ENCODE measurements at regions not wholly inside any gene's neighbourhood (a gene's known extent, or its start where the extent isn't known, plus 50 kb on each side); places are given as distances from the start of the nearest gene placed in this dataset.
"Not testable (repeated sequence)": the region's sequence is repeated elsewhere in the genome, so short reads cannot be mapped to it uniquely, and the experiment has no call there.

DNA sequence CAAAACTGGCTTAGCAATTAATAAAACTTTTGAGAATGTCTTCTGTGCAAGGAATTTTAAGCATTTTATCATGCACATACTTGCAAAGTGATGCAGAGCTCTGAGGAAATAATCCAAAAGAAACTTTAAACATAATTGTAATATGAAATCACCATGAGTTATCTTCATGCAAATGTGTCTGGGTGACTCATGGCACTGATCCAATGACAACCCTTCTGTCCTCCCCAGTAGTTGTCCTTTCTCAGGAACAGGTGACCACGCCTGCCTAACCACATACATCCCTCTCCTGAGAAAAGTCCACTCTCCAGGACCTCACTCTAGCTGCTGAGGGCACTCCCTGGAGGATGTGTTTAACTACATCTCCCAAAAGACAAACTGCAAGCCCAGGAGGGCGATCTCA, 530.6 kb upstream of the IL12A start:
- no peak for DNase-seq (ENCODE audit: low spot score)

DNA sequence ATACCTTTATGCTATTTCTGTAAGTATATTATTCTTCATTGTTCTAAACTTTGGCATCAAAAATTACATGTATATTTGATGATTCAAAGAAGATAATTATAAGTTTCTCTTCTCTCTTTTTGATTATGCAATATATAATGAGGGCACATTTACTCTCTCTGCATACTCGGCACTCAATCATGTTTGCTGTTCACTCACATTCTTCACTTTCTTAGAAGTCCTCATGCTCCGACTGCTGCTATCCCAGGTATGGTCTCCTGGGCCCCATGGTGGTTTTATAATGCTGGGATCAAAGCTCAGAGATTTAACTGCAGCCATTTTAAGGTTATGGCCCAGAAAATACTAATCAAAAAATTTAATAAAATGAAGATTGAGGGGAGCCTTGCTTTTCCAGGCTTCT, 529.7 kb upstream of the IL12A start:
- no peak for DNase-seq (ENCODE audit: low spot score)

DNA sequence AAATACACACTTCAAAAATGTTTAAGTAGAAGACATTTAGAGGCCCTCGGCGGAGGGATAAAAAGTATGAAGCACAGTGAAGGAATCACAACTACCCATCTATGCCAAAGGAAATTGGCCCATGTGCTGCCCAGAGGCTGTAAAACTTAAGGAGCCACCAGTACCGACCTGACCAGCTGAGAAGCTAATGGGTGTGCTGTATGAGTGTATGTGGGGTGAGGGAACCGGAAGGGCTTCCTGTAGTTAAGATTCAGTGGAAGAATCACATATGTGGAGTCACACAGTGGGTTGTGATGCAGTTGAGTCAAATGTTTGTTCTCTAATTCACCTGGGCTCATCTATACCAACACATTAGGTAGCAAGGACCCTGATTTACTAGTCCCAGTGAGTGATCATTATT, 516.0 kb upstream of the IL12A start:
- DNase-seq (ENCODE audit: low spot score): no peak

DNA sequence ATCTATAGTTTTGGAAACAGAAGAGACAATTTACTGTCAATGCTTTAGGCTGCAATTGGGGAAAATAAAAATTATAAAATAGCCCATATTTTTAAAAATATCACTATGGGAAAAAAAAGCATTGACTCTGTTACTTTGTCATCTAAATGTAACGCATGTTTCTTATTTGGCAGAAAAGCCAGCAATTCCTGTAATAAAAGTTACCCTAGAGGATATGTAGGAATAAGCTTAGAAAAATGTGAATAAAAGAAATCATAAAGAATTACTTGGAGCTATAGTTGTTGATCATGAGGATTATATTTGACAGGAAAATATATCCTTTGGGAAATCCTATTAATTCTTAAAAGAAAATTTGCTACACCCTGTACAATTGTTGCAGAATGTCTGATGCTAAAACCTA, 515.4 kb upstream of the IL12A start:
- no peak for DNase-seq (ENCODE audit: low spot score)

DNA sequence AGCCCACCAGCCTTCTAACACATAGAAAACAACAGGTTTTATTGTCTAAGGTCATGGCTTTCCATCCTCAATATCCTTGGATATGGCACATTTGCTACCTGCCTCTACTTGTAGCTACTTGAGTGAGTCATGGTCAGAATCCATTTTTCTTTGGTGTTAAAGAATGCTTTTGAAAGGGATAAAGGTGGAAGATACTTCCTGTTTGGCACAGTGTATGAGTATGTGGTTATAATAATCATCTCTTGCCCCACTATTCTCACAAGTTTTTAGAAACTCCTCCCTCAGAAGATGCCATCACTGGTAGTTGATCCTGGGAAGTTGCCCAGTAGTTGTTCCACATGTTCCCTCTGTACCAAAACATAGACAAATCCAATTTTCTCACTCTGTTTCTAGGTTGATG, 508.6 kb upstream of the IL12A start:
- no peak for DNase-seq (ENCODE audit: low spot score)

DNA sequence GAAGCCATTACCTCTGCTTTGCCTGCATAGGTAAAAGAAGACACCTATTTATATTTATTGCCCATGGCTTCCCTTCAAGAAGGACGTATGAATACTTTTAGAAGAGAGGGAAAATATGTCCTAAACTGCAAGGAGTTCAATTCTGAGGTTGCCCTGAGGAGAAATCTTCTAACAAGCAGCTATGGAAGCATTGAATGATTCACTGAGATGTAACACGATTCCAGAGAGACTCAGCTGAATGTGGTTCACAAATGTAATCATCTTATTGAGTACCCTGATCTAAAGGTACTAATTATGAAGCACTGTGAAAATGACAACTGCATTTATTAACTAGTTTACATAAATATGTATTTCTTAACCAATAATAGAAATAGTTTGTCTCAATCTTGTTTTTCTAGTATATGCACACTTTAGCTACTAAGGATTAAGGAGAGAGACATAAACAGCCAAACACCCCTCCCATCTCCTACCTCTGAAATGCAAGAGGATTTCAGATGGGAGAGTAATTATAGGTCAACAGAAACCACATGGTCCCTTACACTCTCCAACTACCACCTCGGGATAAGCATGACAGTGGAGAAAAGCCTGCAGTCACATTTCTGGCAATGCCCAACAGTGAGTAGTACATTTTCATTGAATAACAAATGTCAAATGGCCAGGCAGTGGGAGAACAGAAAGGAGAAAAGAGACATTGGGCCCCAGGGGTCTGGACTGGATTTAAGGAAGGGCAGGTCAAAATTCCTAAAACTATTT, 506.2 kb upstream of the IL12A start:
- no peak for DNase-seq (ENCODE audit: low spot score)

DNA sequence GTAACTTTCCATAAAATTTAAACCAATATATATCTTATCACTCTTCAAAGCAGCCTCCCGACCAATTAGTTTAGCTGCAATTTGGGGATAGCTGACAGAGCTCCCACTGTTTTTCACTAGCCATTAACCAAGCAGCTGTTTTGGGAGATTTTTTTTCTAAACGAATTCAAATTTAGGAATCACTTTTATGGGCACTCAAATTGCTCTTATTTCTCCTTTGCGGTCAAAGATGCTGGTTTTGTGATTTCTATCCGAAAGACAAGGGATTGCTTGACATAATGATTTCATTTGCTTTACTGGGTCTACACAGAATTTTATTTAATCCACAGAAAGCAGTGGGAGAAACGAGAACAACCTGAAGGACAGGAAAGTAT, 505.7 kb upstream of the IL12A start:
- no peak for DNase-seq (ENCODE audit: low spot score)

DNA sequence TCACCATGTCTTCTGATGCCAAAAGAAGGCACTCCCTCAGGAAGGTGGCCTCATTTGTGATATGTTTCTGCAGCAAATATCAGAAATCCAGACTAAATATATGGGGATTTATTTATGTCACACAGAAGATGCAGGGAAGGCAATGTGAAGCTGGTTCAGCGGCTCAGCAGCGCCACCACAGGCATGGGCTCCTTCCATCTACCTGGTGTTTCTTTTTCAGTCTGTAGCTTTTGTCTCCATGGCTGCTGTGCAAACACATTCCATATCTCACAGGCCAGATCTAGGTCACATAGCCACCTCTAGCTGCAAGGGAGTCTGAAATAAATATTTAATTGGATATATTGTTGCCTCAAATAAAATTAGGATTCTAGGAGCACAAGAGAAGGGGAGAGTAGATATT, 502.1 kb upstream of the IL12A start:
- no peak for DNase-seq (ENCODE audit: low spot score)

DNA sequence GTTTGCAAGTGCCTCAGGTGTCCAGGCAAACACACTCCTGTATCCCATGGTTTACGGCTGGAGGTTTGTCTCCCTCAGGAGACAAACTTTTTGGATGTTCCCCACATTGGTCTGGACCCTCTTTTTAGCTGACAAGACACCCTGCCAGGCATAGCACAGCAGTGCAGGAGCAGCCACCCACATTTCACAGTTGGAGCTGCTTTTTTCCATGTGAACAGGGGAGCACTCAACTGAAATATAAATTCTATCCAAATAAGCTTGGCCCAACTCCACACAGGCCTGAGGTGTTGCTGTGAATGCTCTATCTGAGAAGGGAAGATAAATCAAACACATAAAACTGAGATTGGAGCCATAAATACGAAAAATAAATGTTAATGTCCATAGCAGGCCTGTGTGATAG, 501.3 kb upstream of the IL12A start:
- no peak for DNase-seq (ENCODE audit: low spot score)

DNA sequence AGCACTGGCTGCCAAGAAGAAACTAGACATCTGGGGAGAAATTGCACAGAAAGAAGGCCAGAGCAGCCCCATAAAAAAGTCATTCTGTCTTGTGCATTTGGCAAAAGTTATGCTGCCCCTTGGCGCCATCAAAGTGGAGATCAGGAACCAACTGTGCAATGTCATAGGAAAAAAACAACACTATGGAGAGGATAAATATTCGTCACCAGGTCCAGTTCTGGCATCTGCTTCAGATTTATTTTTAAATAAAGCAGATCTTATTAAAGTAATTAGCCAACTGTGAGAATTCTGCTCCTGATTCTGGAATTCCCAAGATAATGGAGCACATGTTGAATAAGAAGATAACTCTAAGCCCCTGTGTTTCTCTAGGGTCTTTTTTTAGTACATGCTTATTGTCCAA, 500.0 kb upstream of the IL12A start:
- no peak for DNase-seq (ENCODE audit: low spot score)

DNA sequence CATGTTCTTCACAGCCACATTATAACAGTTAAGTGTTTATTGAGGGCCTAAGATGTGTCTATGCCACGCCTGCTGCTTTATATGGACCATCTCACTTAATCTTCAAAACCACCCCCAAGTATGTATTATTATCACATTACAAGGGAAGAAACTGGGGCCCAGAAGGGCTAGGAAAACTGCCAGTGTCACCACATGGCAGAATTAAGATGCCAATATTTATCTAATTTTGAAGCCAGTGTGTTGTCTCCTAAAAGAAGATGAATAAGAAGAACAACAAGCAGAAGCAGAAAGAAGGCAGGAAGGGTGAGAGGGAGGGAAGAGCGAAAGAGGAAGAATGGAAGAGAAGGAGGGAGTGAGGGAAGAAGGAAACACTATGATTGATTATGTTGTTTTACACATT, 491.3 kb upstream of the IL12A start:
- no peak for DNase-seq (ENCODE audit: low spot score)

DNA sequence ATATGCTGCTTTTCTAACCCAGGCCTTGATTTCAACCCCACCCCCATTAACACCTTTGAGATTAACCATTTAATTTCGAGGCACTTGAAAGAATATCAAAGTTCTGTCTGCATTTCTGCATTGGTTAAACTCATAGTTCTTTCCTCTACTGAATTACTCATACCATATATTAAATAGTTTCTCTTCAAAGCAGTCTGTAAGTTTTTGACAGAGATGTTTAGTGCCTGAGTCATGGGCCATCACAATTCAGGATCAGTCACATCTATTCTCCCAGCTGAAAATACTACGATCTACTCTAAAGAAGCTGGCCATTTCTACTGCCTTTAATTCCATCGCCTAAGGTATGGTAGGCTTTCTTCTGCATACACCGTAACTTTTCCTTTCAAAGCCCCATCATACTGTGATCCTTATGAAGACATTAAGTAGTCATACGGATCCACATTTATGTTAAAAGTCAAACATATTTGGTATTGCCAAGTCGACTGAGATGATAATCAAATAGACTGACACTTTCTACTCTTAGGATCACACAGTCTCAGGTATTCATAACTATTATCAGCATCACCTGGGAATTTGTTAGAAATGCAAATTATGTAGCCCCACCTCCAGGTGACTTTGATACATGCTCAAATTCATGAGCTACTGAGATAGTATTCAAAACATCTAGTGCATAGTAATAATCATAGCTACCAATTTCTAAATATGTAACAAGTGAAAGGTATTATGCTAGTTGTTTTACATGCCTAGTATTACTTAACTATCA, 489.4 kb upstream of the IL12A start:
- DNase-seq (ENCODE audit: low spot score): no peak

DNA sequence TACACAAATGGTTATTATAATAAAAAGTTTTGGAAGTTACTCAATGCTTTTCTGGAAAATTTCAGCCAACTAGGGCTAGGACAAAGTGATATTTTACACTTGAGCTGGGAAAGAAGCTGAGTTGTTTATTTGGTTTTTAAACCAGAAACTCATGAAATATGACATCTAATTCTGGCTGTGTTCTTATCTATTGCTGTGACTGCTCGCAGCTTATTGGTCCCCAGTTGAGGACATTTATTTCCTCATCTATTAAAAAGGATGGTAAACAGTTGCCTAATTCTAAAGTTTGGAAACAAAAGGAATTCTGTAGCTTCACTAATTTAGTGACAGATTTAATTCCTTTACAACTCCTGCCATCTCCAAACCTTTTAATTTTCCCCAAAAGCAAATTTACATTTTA, 487.6 kb upstream of the IL12A start:
- DNase-seq (ENCODE audit: low spot score): no peak

DNA sequence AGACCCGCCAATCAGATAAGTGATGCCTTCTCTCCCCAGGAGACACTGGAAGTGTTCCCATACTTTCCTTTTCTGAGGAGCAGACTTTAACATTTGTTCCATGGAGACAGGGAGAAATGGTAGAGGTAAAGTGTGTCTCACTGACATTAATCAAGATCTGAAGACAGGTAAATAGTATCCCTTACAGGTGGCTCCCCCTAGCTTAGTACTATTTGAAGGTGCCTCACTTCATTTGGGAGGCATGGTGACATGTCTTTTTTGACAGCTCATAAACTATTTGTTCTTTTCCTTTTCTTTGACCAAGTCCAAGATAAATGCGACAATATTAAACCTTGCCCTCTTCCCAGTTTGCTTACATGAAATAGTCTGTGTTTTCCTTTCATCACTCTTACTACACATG, 485.6 kb upstream of the IL12A start:
- DNase-seq (ENCODE audit: low spot score): no peak

DNA sequence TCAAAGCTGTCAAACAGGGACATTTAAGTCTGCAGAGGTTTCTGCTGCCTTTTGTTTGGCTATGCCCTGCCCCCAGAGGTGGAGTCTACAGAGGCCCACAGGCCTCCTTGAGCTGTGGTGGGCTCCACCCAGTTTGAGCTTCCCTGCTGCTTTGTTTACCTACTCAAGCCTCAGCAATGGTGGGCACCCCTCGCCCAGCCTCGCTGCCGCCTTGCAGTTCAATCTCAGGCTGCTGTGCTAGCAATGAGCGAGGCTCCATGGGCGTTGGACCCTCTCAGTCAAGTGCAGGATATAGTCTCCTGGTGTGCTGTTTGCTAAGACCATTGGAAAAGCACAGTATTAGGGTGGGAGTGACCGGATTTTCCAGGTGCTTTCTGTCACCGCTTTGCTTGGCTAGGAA, 477.6 kb upstream of the IL12A start:
- DNase-seq (ENCODE audit: low spot score): not testable (repeated sequence)

DNA sequence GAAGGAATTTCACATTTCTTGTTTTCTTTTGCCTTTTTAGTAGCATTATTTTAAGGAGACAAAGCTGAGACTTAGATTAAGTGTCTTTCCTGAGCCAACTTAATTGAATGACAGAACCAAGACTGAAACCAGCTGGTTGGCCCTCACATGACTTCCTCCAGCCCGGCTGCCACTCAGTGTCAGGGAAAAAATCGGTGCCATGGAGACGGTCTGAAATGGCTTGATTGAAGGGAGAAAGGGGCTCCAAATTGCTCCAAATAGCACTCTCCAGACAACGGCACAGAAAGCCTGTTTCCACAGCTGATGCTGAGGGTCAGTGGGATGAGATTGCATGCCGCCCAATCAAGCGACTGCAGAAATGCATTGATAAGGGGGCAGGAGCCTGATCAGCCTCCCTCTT, 475.2 kb upstream of the IL12A start:
- DNase-seq (ENCODE audit: low spot score): no peak

DNA sequence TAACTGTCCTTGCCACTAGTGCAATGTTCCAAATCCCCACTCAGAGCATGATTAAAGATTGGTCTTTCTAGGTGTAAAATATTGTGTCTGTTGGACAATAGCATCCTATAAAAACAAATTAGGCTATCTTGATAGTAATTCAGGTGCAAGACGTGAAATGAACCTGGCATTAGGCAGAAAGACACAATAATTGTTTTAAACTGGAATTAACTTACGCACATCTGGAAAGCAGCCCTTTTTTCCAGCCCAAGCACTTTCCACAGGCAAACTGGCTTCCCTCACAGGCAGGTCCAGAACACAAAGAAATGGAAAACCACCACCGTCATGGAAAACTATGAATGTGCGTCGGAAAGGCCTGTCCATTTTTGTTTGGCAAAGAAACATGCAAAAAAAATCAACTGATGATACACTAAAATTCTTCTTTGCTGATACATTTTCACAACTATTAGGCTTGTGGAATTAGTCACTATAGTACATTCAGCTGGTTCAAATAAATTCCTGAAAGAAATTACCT, 474.7 kb upstream of the IL12A start:
- no peak for DNase-seq (ENCODE audit: low spot score)

DNA sequence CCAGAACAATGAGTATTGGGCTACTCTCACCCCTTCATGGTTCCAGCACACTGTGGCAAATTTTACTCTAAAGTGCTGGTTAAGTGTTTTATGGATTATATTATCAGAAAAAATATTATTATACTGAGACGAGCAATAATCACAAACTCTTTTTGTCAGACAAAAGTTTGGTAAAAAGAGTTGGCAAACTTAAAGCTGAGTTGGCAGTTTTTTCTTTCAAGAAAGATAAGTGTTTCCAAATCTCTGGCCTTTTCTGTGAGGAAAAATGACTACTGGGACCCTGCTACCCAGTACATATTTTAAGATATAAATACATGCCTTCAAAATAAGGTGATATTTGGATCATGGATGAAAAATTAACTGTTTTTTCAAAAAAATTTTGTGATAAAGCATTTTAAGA, 471.5 kb upstream of the IL12A start:
- DNase-seq (ENCODE audit: low spot score): no peak

DNA sequence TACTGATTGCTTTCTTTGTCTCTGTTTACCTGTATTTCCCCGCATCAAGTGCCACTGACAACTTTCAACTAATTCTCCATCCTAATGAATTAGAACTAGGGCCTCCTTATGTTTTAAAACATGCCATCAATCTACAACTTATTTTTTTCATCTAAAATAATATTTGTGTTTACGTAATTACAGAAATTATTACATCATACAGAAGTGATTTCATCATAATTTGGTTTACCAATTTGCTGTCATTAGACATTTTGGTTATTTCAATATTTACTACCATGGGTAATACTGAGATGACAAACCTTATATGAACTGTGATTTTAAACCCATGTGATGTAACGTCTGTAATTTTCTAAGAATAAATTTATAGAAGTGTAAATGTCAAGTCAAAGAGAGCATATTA, 468.0 kb upstream of the IL12A start:
- no peak for DNase-seq (ENCODE audit: low spot score)

DNA sequence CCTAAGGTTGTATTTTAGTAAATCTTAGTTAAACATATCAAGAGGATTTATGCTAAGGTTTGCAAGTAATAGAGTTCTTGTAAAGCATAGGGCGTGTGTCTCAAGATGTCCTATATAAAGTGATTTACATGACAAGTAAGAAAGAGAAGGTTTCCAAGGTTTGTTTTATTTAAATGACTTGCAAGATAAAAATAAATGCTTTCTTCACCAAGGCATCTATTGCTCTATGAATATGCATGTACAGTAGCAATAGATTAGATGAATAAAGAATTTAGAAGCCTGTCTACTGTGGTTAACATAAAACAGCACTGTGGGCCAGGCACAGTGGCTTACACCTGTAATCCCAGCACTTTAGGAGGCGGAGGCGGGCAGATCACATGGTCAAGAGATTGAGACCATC, 466.4 kb upstream of the IL12A start:
- DNase-seq (ENCODE audit: low spot score): no peak

DNA sequence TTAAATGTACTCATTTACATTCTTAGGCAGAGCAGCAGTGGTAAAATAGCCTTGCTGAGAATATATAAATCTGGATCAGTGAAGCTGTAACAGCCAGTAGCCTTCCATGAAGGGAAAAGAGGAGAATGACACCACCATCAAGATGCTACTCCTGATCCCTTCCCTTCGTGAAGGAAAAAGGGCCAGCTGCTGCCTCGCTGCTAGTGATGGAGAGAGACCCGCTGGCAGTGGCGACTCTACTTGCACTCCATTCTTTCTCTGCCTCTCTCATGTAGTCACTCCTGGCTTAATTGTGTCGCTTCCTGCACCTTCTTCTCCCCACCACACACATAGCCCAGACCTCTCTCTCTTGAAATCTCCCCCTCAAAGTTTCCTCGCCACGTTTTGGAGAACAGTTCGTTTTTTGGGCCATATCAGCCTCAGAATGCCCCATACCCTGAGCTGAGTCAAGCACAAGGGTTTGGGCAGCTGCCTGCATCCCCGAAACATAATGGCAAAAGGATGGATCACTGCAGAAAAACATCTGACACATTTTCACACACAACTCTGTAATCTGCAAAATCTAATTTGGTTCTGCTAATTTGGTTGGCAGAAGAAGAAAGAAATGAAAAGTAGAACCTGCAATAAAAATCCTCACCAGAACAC, 460.3 kb upstream of the IL12A start:
- DNase-seq (ENCODE audit: low spot score): no peak

DNA sequence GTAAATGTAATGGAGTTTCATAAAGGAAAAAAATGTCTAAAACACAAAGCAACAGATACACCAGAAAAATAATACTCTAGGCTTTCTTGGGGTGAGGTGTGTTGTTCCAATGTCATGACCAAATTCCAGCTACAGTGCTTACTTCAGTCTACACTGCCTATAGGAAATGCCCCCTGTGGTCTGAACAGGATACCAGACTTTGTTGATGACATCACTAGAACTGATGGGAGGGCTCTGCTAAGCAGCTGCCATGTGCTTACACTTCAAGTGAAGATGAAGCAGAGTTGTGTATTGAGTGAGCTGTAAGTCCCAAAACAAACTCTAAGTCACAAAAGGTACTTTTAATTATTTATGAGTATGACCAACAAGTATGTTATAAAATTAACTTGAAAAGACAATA, 456.1 kb upstream of the IL12A start:
- no peak for DNase-seq (ENCODE audit: low spot score)

DNA sequence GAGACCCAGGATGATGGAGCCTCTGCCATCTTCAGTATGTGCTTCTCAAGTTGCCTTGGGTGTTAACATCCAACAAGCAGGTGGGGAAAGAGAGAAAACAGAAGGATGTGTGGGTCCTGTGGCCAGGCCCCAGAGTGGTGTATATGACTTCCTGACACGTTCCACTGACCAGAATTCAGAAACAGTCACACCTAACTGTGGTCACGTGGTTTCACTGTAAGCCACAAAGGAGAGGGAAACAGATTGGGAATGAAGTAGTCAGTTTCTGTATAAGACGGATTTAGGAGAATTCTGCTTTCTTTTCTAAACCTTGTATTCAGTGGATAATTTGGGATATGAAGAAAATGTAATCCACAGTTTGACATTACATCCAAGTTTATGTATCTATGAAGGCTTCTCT, 454.1 kb upstream of the IL12A start:
- DNase-seq (ENCODE audit: low spot score): no peak
